Calu3 (cell line): ENCODE measurements at regions not wholly inside any gene's neighbourhood (a gene's known extent, or its start where the extent isn't known, plus 50 kb on each side); places are given as distances from the start of the nearest gene placed in this dataset.

Source experiments
- BruUV-seq: library from RNA; stranded (reverse); fragments of 400-500 nt; replicated peaks from 2 replicates; lab custom pipeline; 2021; lab: Mats Ljungman, UMichigan
- CTCF ChIA-PET: fragments of 300-600 bp; sonication (Branson Sonifier 250); formaldehyde crosslinking; loops from one replicate; lab custom pipeline; 2022; ENCODE audit warnings: antibody characterized with exemption; lab: Charles Lee
- DNase-seq: peaks from one replicate; pipeline ENCODE4 v3.0.0; 2022
- H3K27ac Mint-ChIP-seq: one replicate; pipeline ENCODE4 v1.8.0; 2022; ENCODE audit warnings: mixed read lengths; ENCODE audit not compliant: unreplicated experiment
- H3K27me3 Mint-ChIP-seq: one replicate; pipeline ENCODE4 v1.8.0; 2022; ENCODE audit warnings: mixed read lengths; ENCODE audit not compliant: unreplicated experiment
- H3K36me3 Mint-ChIP-seq: one replicate; pipeline ENCODE4 v1.8.0; 2022; ENCODE audit warnings: mild to moderate bottlenecking, moderate library complexity, mixed read lengths; ENCODE audit not compliant: insufficient read depth, unreplicated experiment
- H3K4me1 Mint-ChIP-seq: one replicate; pipeline ENCODE4 v1.8.0; 2022; ENCODE audit warnings: mild to moderate bottlenecking, low read depth, mixed read lengths; ENCODE audit not compliant: unreplicated experiment
- H3K4me3 Mint-ChIP-seq: one replicate; pipeline ENCODE4 v1.8.0; 2022; ENCODE audit warnings: mild to moderate bottlenecking, low read depth, moderate library complexity, mixed read lengths; ENCODE audit not compliant: unreplicated experiment
- H3K9me3 Mint-ChIP-seq: one replicate; pipeline ENCODE4 v1.8.0; 2022; ENCODE audit warnings: low read depth, mixed read lengths; ENCODE audit not compliant: unreplicated experiment
- CTCF ChIP-seq: fragments of 200-600 bp; IDR thresholded peaks from one replicate; pipeline ENCODE4 v1.8.0; 2022; ENCODE audit warnings: antibody characterized with exemption; ENCODE audit not compliant: unreplicated experiment
- intact Hi-C: fragments of 100-400 bp; cut with micrococcal nuclease; formaldehyde crosslinking; loops from one replicate; pipeline ENCODE4 v1.10.0; 2022; ENCODE audit not compliant: unreplicated experiment

GRCh38 chr13:95452375-95452774 is 100.1 kb upstream of the CLDN10 start:
- Mint-ChIP-seq H3K4me1 (no peaks in the 10 kb centered on the region), H3K4me3 (no peak overlapping the region), H3K27ac (no peak overlapping the region), H3K27me3 (no peaks in the 10 kb centered on the region), H3K36me3 (no peaks in the 10 kb centered on the region), H3K9me3 (no peaks in the 10 kb centered on the region)
- intact Hi-C loops = no loop called here
- BruUV-seq = no TSS peak
- DNase-seq = no peak
- CTCF ChIA-PET = no interaction called here
- TF ChIP-seq CTCF = no peak

DNA sequence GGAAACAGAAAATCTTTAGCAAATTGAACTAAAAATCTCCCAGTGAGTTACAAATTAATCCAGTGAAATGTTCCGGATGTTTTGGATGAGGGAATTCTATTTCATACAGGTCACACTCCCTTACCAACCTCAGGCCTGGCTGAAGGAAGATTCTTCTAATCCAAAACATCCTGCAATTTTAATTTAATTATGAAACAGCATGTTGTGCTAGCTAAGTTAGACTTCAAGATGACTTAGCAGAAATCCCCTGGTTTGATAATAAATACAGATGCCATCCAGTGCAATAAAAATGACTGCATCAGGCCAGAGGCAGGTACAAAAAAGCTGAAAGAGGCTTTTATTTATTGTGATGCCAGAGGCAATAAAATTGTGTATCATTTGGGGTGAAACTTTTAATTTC is 96.7 kb upstream of the CLDN10 start:
- no TSS peak for BruUV-seq
- intact Hi-C loops = no loop called here
- Mint-ChIP-seq H3K36me3 (no peaks in the 10 kb centered on the region), H3K27ac (no peak overlapping the region), H3K4me3 (no peak overlapping the region), H3K4me1 (no peaks in the 10 kb centered on the region), H3K9me3 (peaks cover 2% of the 10 kb centered on the region), H3K27me3 (no peaks in the 10 kb centered on the region)
- CTCF ChIA-PET = no interaction called here
- no peak for TF ChIP-seq CTCF
- no peak for DNase-seq

- no peak overlapping the region for H3K27ac Mint-ChIP-seq
- H3K27me3 Mint-ChIP-seq = no peaks in the 10 kb centered on the region
- no peaks in the 10 kb centered on the region for H3K36me3 Mint-ChIP-seq
- no peak for DNase-seq
- H3K4me3 Mint-ChIP-seq = no peak overlapping the region
- CTCF ChIA-PET = no interaction called here
- no TSS peak for BruUV-seq
- no peaks in the 10 kb centered on the region for H3K4me1 Mint-ChIP-seq
- no peak for TF ChIP-seq CTCF
- intact Hi-C loops = no loop called here
- H3K9me3 Mint-ChIP-seq = peaks cover 2% of the 10 kb centered on the region
Measured at GRCh38 chr13:95456815-95457214, 95.7 kb upstream of the CLDN10 start.

DNA sequence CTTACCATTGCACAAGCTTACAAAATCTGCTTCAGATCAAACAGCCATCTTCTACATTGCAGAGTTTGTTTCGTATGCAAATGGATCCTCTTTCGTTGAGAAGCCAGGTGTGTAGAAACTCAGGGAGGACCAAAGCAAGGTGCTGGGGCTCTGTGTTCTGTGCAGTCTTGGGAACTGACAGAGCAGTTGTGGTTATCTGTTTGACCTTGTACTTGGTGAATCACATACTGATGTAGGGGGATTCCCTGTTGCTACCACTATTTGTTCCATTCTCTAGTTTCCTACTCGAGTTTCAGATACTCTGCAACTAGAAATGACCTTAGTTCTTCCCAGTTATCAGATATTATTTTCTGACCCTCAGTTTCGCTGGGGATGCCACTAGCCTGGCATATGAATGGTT is 95.2 kb upstream of the CLDN10 start:
- no peak for TF ChIP-seq CTCF
- no peak overlapping the region for H3K27ac Mint-ChIP-seq
- BruUV-seq = no TSS peak
- intact Hi-C loops = no loop called here
- CTCF ChIA-PET = no interaction called here
- peaks cover 2% of the 10 kb centered on the region for H3K9me3 Mint-ChIP-seq
- no peak overlapping the region for H3K4me3 Mint-ChIP-seq
- DNase-seq = no peak
- no peaks in the 10 kb centered on the region for H3K4me1 Mint-ChIP-seq
- H3K36me3 Mint-ChIP-seq = no peaks in the 10 kb centered on the region
- no peaks in the 10 kb centered on the region for H3K27me3 Mint-ChIP-seq
